ENCODE measurements at regions not wholly inside any gene's neighbourhood (a gene's known extent, or its start where the extent isn't known, plus 50 kb on each side); places are given as distances from the start of the nearest gene placed in this dataset.

- no peak for TF ChIP-seq CTCF (conservative IDR thresholded peaks at IDR 0.05; ENCODE audit: low read length)
- no peak overlapping the region for H3K4me3 ChIP-seq (ENCODE audit: low read length)
- no peak for DNase-seq (ENCODE audit: low read depth)
Observed at GRCh38 chr1:91594383-91595055, 93.9 kb downstream of the CDC7 start.

- no peak for TF ChIP-seq CTCF (conservative IDR thresholded peaks at IDR 0.05; ENCODE audit: low read length)
- peak; percentile 58 for DNase-seq (ENCODE audit: low read depth)
- no peak overlapping the region for H3K4me3 ChIP-seq (ENCODE audit: low read length)
Observed at GRCh38 chr1:91596474-91596873, 95.8 kb downstream of the CDC7 start.

- DNase-seq (ENCODE audit: low read depth) = no peak
- no peak for TF ChIP-seq CTCF (conservative IDR thresholded peaks at IDR 0.05; ENCODE audit: low read length)
- no peak overlapping the region for H3K4me3 ChIP-seq (ENCODE audit: low read length)
Observed at GRCh38 chr1:91597215-91597614, 96.6 kb downstream of the CDC7 start.

- DNase-seq (ENCODE audit: low read depth) = no peak
- no peak for TF ChIP-seq CTCF (conservative IDR thresholded peaks at IDR 0.05; ENCODE audit: low read length)
Observed at GRCh38 chr1:91600431-91601337, 100.0 kb downstream of the CDC7 start.

GRCh38 chr1:91601554-91602376, 101.1 kb downstream of the CDC7 start:
- no peak for DNase-seq (ENCODE audit: low read depth)
- no peak overlapping the region for H3K4me3 ChIP-seq (ENCODE audit: low read length)
- no peak for TF ChIP-seq CTCF (conservative IDR thresholded peaks at IDR 0.05; ENCODE audit: low read length)

More at GRCh38 chr1:91600431-91601337, 100.0 kb downstream of the CDC7 start:
- H3K4me3 ChIP-seq (ENCODE audit: low read length) = no peak overlapping the region

- no peak overlapping the region for H3K4me3 ChIP-seq (ENCODE audit: low read length)
- no peak for DNase-seq (ENCODE audit: low read depth)
- no peak for TF ChIP-seq CTCF (conservative IDR thresholded peaks at IDR 0.05; ENCODE audit: low read length)
Observed at GRCh38 chr1:91603409-91603808, 102.8 kb downstream of the CDC7 start.
